GM12872 (cell line): ENCODE measurements at regions not wholly inside any gene's neighbourhood (a gene's known extent, or its start where the extent isn't known, plus 50 kb on each side); places are given as distances from the start of the nearest gene placed in this dataset.

ENCODE experiments used
- TF ChIP-seq, protein P1 (sequence below): IDR thresholded peaks from 3 replicates; pipeline ENCODE4 v1.5.1; 2011; ENCODE audit warnings: low read depth, mild to moderate bottlenecking, low read length, moderate library complexity; ENCODE audit not compliant: insufficient read depth

DNA sequence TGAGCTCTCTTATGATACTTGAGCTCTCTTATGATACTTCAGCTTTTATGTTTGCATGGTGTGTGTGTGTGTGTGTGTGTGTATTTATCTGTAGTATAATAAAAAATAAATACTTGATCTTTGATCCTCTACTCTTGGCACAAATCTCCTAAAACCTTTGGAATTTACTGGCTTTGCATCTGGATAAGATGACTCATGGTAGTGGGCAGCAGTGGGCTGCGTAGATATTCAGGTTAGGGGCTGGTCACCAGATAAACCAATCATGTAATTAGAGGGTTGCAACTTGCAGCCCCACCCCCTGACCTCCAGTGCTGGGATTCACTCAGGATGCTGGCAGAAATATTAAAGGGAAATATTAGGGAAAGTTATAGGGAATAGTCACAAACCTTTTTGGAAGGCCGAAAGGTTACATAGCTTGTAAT, 151.9 kb upstream of the COL21A1 start:
- TF ChIP-seq, protein P1, sequence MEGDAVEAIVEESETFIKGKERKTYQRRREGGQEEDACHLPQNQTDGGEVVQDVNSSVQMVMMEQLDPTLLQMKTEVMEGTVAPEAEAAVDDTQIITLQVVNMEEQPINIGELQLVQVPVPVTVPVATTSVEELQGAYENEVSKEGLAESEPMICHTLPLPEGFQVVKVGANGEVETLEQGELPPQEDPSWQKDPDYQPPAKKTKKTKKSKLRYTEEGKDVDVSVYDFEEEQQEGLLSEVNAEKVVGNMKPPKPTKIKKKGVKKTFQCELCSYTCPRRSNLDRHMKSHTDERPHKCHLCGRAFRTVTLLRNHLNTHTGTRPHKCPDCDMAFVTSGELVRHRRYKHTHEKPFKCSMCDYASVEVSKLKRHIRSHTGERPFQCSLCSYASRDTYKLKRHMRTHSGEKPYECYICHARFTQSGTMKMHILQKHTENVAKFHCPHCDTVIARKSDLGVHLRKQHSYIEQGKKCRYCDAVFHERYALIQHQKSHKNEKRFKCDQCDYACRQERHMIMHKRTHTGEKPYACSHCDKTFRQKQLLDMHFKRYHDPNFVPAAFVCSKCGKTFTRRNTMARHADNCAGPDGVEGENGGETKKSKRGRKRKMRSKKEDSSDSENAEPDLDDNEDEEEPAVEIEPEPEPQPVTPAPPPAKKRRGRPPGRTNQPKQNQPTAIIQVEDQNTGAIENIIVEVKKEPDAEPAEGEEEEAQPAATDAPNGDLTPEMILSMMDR = no peak

DNA sequence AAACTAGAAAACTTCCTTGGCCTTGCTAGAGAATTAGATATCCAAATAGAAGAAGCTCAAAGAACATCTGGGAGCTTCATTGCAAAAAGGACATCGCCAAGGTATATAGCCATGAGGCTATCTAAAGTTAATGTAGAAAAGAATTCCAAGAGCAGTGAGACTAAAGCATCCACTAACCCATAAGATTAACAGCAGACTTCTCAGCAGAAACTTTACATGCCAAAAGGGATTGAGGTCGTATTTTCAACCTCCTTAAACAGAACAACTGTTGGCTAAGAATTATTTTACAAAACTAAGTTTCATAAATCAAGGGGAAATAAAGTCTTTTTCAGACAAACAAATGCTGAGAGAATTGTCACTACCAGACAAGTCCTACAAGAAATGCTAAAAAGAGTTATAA, 149.1 kb upstream of the COL21A1 start:
- TF ChIP-seq, protein P1 = no peak

DNA sequence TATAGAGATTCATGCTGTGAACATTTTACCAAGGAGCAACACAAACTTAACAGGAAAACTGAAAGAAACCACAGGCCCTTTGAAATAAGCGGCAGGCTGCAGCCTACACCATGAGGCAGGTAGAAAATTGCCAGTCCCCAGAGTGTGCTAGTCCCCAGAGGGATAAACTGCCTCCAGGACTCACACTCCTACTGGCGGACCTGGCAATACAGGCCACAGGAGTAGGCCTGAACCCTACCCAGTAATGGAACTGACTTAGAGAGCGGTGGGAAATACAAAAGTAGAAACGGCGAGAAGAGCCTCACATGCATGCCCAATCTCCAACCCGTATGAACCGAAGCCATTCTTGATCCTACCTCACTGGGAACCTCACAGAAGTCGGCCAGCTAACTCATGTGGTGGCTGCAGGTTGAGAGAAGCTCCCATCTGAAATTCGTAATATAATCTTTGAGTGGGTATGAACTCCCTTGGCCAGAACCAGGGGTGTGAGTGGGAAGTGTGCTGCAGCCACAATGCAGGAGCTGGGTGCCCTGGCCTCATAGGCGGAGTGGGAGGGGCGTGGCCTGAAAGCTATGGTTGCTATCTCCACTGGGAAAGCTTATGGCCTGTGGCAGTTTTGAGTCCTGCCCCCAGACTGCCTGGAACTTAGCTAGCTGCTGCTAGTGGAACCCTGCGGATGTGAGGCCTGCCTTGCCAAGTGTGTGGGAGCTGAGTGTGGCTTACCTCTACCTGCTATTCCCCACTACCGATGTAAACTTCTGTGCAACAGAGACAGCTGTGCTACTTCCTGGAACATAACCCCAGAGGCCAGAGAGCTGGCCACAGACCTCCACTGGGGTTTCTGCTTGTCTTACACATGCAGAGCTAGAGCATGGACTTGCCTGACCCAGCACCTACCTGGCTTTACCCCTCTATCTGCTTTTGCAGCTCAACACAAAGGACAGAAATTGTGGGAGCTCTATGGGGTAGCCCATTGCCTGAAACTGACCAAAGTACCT, 146.5 kb upstream of the COL21A1 start:
- TF ChIP-seq, protein P1 = no peak

DNA sequence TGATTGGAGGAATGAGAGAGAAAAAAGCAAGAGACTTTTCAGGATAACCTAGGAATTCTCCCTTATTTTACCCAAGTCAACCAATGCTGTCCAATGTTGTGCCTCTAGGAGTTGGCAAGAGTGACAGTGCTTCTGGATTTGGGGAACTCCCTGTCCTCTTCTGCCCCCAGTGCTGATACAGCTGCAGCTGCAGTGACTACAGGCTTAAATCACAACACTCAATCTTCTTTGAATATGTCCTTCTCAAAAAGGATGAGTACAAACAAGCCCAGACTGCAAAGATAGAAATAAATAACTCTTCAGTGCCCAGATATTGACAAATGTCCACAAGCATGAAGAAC, 141.0 kb upstream of the COL21A1 start:
- TF ChIP-seq, protein P1 = no peak

DNA sequence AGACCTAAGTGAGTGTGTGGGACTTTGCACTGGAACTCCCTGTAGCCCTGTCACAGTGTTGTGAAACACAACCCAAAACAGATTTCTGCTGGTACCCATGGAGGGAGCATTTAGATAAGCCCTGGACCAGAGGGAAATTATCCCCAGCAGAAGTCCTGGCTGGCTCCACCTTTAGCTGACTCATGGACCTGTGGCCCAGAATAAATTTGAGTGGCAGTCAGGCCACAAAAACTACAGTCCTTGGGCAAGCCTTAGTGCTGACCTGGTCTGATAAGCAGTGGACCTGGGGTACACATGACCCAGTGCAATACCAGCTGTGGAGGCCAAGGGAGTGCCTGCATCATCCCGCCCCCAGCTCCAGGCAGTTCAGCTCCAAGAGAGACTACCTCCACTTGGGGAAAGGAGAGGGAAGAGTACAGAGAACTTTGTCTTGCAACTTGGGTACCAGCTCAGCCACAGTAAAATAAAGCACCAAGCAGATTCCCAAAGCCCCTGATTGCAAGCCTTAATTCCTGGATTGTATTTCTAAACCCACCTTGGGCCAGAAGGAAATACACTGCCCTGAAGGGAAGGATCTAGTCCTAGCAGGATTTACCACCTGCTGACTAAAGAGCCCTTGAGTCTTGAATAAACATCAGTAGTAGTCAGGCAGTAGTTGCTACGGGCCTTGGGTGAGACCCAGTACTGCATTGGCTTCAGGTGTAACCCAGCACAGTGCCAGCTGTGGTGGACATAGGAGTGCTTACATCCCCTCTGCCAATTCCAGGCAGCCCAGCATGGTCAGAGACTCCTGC, 140.4 kb upstream of the COL21A1 start:
- TF ChIP-seq, protein P1 = no peak

DNA sequence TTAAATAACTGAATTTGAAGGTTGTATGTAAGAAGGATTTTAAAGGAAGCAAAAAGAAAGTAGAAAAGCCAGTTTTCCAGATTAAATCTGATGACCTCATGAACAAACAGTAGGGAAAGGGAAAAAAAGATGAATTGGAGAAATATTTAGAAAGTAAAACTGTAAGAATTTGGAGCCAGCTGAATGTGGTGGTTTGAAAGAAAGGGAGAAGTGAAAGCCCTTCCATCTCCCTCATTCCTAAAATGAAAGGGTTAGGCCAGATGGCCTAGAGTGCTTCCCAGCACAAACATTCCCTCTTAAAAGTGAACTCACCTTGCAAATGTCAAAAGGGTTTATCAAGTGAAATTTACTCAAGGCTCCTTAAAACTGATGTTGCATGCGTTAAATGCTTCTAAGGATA, 139.3 kb upstream of the COL21A1 start:
- TF ChIP-seq, protein P1 = no peak

DNA sequence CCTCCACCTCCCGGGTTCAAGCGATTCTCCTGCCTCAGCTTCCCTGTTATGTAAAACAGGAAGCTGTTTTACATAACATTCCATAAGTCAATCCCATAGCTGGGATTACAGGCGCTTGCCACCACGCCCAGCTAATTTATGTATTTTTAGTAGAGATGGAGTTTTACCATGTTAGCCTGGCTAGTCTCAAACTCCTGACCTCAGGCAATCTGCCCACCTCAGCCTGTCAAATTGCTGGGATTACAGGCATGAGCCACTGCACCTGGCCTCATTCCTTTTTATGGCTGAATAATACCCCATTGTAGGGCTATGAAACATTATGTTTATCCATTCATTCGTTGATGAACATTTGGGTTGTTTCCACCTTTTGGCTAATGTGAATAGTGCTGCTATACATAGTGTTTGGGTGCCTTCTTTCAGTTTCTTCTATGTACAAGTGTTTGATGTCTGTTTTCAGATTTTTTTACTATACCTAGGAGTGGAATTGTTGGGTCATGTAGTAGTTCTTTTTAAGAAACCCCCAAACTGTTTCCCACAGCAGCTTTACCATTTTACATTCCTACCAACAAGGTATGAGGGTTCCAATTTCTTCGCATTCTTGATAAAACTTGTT, 138.7 kb upstream of the COL21A1 start:
- TF ChIP-seq, protein P1 = no peak
